AG08396 (cell line): ENCODE measurements at regions not wholly inside any gene's neighbourhood (a gene's known extent, or its start where the extent isn't known, plus 50 kb on each side); places are given as distances from the start of the nearest gene placed in this dataset.
"Not testable (repeated sequence)": the region's sequence is repeated elsewhere in the genome, so short reads cannot be mapped to it uniquely, and the experiment has no call there.

Source experiments
- DNase-seq: peaks from one replicate; pipeline ENCODE4 v3.0.0; 2012; ENCODE audit warnings: low spot score, mixed read lengths

DNA sequence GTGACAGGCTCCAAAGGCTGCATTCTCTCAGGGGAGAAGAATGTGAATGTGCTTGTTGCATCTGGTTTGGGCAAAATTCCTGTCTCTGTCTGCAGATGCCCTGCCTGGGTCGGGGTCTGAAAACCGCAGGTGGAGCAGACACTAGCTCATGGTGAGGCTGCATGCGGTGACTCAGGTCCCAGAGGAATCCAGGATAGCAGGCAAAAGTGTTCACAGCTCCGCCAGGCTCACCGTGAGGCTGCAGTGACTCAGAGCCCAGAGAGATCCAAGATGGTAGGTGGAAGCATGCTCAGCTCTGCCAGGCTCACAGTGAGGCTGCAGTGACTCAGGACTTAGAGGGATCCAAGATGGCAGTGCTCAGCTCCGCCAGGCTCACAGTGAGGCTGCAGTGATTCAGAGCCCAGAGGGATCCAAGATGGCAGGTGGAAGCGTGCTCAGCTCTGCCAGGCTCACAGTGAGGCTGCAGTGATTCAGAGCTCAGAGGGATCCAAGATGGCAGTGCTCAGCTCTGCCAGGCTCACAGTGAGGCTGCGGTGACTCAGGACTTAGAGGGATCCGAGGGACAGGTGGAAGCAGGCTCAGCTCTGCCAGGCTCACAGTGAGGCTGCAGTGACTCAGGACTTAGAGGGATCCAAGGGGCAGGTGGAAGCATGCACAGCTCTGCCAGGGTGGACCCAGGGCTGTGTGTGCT, 200.5 kb downstream of the ACKR3 start:
- DNase-seq, result peak; percentile 57

DNA sequence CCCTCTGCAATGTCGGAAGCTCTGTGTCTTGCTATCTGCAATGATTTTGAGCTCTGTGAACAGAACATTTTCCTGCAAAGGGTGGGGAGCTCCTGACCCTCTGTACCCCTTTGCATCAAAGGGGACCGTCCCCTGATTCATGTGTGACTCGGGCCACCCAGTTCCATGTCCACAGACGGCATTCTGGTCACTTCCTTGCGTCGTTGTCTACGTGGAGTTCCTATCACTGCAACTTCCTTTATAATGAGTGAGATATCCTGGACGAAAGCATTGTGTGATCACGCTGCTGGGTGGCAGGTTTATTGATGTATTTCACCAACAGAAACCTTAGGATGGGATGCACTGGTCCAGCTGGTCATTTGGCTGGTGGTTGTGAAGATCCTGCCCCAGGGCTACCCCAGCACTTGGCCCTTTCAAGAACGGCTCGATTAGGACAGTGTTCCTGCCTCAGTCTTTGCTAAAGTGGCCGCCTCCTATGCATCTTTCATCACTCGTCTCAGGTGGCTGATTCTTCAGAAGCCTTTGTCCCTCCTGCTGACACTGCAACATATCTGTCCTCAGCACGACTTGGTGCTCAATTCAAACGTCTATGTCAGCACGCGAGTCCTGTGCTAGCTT, 202.7 kb downstream of the ACKR3 start:
- no peak for DNase-seq

DNA sequence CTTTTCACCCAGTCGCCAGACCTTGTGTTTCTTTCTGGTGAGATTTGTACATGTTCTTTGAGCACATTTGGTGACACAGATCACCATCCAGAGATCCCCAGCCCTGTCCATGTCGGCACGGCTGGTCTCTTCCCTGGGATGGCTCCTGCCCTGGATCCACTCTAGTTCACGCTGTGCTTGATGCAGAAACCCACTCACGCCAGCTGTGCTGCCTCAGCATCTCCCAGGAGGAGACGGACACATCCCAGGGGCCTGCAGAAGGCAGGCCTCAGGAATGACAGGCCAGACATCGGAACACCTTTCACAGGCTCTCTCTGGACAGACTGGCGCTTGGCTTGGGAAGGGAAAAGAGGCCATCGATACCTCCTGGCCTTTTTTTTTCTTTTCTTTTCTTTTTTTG, 203.6 kb downstream of the ACKR3 start:
- no peak for DNase-seq

DNA sequence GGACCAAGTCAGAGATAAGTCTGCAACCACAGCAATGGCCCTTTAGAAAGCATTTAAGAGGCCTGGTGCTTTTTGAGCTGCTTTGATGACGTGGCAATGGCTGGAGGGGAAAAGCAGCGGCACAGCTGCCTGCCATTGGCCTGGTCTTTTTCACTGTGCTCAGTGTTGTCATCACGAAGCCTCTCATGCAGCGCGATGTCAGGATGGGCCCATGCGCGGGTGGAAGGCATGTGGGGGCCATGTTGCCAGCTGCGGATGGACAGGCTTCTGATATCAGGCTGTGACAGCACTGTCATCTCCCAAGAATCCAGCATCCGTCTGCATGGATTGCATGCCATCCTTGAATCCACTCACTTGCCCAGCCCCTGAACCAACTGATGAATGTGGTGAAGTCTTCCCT, 204.5 kb downstream of the ACKR3 start:
- no peak for DNase-seq

DNA sequence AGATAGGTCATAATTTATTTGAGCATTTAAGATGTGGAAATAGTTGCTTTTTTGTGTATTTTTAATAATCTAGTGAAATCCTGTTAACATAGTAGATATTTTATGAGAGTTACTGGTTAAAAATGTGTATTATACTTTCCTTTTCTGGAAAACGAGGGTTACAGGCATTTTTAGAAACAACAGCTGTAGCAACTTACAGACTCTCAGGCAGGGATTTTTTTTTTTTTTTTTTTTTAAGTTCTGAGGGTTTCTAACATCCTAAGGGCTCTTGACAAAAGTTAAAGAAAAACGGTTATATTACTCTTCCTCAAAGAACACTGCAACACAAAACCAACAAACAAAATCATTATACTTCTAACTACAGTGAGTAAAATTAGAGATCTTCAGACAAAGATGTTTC, 205.9 kb downstream of the ACKR3 start:
- DNase-seq, result no peak

DNA sequence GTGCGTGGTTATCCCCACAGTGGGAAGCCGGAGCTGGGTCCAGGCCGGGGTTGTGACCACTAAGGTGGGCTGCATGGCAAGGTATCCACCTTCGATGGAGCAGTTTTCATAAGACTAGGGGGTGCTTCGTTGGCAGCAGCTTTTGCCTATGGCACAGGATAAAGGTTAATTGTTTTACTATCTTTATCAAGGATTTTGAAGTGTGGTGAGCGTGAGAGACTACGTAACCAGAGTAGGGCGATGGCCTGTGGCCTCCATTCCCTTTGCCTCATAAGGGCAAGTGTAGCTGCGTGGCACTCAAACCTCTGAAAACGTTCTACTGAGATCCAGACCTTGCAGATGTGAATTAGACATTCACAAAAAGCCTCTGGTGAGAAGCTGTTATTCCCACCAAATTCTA, 206.6 kb downstream of the ACKR3 start:
- no peak for DNase-seq

DNA sequence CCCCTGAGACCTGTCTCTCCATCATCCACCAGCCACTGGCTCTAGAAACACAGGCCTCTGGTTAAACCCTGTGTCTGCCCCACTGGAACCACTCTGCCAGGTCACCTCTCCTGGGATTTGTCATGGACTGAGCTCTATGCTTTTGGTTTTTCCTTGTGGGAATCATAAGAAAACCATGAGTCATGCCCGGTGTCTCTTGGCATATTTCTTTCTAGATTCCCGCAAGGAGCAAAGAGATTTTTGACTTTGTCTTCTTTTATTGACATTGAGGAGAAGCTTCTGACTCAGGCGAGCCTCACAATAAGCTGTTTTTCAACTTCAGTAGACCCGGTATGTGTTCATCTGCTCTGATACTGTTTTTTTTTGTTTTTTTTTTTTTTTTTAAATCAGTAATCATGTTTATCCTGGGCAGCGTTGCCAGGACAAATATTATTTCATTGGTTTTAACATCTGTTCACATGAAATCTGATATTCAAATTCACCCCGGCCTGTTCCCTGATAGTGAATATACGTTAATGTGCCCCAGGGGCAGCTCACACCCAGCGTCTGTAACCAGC, 207.1 kb downstream of the ACKR3 start:
- DNase-seq, result no peak

DNA sequence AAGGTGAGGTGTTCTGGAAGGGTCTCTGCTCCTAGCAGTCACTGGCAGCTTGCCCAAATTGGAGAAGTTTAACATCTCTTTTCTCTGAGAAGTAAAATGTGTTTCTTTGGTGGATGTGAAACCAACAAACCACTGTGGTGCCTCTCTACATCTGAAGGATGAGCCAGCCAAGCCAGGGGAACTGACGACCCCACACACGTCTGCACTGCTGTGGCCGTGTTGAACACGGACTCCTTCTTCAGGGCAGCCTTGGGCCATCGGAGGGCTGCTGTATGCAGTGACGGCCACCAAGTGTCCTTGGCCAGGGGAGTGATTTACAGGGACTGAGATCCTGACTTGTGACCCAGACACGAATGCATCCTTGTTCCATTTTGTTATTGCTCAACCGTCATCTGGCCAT, 207.8 kb downstream of the ACKR3 start:
- DNase-seq, result no peak

DNA sequence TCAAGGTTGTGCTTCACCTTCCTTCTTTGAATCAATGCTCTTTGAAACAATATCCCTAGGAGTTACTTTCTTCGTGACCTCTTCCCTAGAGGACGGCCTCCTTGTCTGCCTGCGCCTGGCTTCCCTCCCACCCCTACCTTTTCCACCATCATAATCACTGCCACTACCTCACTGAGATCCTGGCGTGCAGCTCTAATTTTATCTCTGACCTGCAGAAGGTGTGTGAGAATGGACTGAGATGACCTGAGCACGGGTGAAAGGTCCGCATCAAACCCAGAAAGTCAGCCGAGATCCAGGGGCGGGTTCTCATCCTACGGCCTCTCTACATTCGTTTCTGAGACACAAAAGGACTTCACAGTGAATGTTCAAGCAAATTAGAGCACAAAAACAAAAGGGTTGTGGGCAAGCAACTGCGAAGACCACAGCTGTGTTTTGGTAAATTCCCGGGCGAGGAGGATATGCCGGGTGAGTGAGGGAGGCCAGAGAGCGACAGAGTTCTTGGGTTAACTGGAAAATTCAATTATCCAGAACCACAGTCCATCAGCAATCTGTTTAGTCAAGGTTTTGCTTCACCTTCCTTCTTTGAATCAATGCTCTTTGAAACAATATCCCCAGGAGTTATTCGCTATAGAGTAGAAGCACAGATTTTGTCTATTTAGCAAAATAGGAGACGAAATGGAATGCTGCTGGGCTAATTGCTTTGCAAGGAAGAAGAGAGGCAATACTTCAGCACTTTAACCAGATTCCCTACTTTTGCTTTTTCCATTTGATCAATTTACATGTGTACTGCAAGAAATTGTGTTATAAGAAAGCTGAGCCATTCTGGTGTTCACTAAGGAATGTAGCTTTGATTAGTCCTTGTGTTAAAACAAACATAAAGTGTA, 212.6 kb downstream of the ACKR3 start:
- no peak for DNase-seq

DNA sequence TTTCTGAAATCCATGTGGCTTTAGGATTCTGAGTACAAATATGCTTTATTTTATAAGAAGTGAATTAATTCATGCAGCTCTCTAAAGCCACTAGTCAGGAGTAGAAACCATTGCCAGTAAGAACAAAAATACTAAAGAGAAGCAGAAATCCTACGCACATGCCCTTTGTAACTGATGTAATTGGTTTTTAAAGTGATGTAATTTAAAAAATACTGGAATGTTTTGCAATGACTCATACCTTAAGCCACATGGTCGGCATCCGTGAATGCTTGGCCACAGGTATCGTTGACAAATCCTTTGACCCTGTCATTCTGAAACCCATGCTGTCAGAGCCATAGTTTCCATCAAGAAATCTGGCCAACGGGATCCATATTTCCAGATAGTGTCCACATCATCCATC, 213.3 kb downstream of the ACKR3 start:
- DNase-seq, result no peak

DNA sequence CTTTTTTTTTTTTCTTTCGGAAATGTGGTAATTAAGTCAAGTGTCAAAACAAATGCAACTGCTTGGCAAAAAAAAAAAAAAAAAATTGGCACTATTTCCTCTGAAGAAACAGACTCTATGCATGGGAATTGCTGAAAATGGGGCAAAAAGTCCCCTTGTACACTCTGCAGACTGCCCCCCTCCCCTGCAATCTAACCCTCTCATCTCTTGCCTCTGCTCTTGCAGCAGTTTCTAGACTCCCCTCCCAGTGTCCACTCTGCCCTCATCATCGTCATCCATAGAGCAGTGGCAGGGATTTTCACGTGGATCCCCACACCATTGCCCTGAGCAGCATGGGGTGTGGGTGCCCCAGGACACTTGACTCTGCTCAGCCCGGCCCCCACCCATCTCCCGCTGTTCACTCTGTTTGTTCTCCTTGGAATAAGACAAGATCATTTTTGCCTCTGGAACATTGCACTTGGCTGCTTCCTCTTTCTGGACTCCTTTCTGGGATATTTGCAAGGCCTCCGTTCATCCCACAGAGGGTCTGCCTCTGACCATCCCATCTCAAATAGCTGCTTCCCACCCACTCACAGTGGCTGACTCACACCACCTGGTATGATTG, 213.9 kb downstream of the ACKR3 start:
- DNase-seq, result no peak

DNA sequence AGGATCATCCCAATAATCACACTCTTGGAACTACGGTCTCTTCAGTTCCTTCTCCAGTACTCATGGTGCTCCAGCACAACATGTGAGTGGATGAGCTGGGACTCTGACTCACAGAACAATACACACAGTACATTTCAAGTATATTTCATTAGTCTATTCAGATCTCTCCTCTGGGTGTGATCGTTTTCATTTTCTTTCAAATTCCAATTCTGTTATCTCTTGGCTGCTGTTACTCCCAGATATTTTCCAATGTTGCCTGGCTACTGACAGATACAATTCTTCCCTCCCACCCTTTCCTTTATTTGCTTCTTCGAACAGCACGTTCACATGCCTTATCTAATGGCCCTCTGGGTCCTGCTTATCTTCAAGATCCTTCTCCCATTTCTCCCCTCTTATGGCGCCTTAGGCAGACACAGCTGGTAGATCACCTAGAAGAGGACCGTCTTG, 216.0 kb downstream of the ACKR3 start:
- DNase-seq, result no peak

DNA sequence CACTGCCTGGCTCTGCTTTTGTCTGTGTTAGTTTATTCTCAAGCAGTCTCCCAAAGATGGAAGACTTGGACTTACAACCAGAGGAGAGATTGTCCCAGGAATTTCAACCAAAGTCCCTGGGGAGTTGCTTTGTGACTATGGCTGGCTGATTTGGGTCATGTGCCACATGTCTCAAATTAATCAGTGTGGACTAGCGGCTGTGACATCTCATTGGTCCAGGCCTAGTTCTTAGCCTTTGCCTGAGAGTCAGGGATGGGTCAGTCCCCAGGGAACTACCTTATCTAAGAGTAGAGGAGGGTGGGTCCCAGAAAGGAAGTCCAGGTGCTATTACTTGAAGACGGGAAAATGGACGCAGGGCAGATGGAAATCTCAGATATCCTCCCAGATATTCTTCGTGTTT, 217.1 kb downstream of the ACKR3 start:
- DNase-seq, result no peak

DNA sequence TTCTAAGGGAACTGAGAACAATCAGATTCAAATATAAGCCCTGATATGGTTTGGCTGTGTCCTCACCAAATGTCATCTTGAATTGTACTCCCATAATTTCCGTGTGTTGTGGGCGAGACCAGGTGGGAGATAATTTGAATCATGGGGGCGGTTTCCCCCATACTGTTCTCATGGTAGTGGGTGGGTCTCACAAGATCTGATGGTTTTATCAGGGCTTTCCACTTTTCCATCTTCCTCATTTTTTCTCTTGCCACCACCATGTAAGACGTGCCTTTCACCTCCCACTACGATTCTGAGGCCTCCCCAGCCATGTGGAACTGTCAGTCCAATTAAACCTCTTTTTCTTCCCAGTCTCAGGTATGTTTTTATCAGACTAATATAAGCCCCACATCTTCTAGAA, 217.8 kb downstream of the ACKR3 start:
- DNase-seq, result not testable (repeated sequence)

DNA sequence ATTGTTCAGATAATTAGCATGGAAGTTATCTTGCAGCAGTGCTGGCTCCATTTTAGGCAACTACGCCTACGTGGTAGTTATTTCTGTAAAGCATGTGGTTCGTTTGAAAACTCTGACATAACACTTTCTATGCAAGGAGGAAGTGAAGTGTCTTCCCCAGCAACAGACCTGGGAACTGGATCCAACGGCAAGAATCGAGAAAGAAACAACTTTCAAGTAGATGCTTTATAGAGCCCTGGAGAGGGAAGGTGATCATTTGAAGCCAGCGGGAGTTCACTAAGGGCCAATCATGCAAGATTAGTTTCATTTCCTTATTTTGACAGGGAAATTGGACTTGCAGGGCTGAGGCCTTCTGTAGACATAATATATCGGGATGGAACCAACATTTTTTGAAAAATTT, 218.3 kb downstream of the ACKR3 start:
- DNase-seq, result no peak

DNA sequence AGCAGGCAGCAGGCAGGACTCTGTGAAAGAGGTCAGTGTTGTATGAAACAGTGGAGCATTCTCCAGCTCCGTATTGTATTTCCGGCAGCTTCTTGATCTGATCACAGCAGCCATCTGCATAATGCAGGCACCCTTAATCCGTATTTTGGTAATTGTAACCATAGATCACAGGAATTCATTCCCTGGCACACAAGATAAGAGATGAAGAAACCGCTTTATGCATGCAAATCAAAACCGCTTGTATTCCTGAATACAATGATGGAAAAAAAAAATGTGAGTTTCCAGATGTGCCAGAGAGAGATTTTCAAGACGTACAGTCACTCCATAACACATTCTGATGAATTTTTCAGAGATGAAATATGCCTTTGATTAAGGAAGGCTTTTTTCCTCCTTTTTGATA, 221.3 kb downstream of the ACKR3 start:
- DNase-seq, result no peak

DNA sequence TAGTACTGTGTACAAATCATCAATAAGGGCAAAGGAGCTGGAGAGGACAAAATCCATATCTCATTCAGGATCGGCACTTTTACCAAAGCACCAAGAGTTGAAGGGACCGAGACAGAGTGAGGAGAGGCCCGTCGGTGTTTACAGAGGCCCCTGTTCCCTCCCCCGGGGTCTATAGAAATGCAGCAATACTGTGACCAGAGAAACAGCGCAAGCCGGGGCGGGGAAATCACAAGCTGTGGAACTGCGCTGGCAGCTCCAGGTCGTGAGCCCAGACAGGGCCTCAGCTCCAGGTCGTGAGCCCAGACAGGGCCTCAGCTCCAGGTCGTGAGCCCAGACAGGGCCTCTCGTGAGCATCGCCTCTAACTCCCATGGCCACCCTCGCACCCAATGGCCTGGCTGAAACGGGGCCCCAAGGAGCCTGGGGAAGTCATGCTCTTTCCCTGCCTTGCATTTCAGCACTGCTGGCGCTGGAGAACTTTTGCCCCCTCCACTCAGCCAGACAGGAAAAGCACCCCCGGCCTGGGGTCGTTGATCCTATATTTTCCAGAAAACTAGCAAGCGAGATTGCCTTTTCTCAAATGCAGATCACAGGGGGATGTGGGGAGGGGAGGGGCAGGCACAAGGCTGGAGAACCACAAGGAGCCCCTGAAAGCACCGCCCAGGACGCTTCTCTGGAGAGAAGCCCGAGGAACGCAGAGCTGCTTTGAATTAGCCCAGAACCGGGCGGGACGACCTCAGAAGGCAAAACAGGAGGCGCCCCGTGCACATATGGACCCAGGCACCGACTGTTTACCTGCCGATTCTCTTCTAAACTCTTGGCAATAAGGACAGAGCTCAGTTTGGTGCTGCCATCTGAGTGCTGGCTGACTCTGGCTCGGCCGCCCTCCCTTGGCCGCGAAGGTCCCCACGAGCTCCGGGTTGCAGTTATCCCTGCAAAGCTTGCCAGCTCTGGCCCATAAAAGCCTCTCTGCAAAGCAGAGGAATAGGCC, 223.7 kb downstream of the ACKR3 start:
- no peak for DNase-seq

DNA sequence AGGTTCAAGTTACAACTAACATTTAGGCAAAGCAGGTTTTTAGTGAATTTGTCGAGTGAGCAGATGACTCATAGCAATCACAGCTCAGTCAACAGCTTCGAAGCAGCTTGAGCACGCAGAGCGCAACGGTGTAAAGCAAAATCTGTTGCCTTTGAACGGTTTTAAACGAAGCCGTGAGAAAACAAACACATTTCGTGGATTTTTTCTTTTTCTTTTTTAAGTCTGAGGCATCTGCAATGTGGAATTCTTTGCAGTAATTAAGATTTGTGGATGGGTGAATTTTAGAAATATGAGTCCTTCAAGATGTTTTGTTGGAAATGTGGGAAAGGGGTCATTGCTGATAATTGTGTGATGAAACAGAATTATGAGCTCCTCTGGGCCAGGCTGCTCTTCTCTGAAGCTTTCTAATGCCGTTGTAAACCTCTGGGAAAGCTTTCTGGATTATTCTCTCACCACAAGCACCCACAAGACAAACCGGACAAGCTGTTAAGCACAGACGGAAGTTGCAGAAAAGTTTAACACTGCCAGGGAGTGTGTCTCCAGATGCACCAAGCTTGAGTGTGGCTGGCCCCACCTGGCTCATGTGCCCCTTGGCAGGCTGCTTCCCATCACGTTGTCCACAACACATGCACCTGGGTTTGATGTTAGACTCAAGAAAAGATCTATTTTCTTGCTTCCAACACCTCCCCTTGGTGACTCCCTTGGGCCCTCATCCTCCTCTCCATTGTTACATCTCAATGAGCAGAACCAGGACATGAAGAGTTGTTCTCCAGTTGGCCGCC, 224.7 kb downstream of the ACKR3 start:
- no peak for DNase-seq

DNA sequence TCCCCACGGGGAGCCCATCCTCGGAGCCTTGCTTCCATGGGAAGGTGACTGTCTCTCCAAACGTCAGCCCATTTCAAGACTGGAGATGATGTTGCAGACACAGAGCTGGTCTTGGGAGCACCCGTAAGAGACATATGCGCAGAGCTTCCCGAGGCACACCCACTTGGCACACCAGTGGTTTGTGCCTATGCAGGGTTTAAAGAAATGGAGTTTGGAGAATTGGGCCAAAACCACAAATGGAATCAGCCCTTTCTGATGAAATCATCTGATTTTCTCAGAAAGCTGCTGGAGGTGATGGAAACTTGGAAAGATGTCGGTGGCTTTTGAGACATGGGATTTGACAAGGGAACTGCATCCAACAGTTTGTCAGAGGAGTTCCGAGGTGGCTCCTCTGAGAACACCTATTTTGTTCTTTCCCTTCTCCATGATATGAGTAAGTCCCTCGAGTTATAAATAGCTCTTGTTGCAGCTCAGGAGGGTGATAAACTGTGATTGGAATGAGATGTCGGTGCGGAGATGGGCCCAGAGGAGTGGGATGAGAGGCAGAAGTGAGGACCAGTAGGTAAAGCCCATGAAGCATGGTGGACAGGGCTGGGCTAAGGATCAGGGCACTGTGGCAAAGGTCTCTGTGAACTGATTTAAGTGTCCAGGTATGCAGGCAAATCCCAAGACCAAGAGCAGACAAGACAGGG, 225.7 kb downstream of the ACKR3 start:
- no peak for DNase-seq

DNA sequence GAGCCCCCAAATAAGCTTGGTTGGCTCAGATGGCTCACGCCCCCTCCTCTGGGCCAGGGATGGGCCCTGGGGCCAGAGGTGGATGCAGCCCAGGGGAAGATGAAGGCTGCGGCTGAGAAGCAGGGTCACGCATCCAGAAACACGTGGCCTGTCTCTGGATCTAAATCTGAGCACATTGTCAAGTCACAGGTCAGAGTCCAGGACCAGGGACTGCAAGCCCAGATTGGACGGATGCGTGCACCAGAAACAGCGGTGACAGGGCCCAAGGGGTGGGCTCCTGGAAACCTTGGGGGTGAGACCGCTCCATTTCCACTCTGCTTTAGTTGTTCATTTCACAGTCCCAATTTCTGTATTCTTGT, 226.2 kb downstream of the ACKR3 start:
- DNase-seq, result no peak
